GM12878 (cell line): ENCODE measurements at regions not wholly inside any gene's neighbourhood (a gene's known extent, or its start where the extent isn't known, plus 50 kb on each side); places are given as distances from the start of the nearest gene placed in this dataset.

Experiments used
- ATAC-seq: fragments of 200-7000 bp; cut with Tn5 transposase; 3 replicates; pipeline ENCODE4 v1.9.1; 2020; ENCODE audit warnings: mild to moderate bottlenecking, moderate library complexity
- BruUV-seq: library from RNA; stranded (reverse); fragments of 400-500 nt; replicated peaks from 2 replicates; lab custom pipeline; 2021; lab: Mats Ljungman, UMichigan
- CTCF ChIA-PET: fragments of 300-600 bp; sonication (Branson Sonifier 250); formaldehyde crosslinking; extraction: SDS; loops from one replicate; lab custom pipeline; 2021; ENCODE audit warnings: inconsistent platforms; lab: Yijun Ruan, JAX
- POLR2A ChIA-PET: fragments of 350-600 bp; formaldehyde crosslinking; extraction: SDS; loops from one replicate; lab custom pipeline; 2021; ENCODE audit warnings: inconsistent platforms; lab: Charles Lee
- RAD21 ChIA-PET: fragments of 300-600 bp; sonication (Branson Sonifier 250); formaldehyde crosslinking; loops from one replicate; lab custom pipeline; 2023; ENCODE audit warnings: antibody characterized with exemption; ENCODE audit not compliant: unreplicated experiment; lab: Charles Lee
- SMC1A ChIA-PET: fragments of 300-600 bp; sonication (Branson Sonifier 250); formaldehyde crosslinking; loops from one replicate; lab custom pipeline; 2023; ENCODE audit not compliant: unreplicated experiment, uncharacterized antibody; lab: Charles Lee
- DNase-seq: peaks from one replicate; pipeline ENCODE4 v3.0.0-alpha.2; 2011; ENCODE audit warnings: low read depth, low spot score
- FAIRE-seq: peaks from 3 replicates; lab custom pipeline; 2011; peaks lifted over from hg19 to GRCh38; lab: Jason Lieb, UNC
- H2AFZ ChIP-seq: 2 replicates; pipeline ENCODE4 v1.6.0; 2011; ENCODE audit warnings: low read depth, low read length, control low read depth; ENCODE audit not compliant: control insufficient read depth
- H3K27ac ChIP-seq: 2 replicates; pipeline ENCODE4 v1.5.1; 2011; ENCODE audit warnings: control low read depth; ENCODE audit not compliant: control insufficient read depth, insufficient read depth
- H3K27me3 ChIP-seq, 2 experiments: replicated peaks in 1 of 2; 2 replicates each; pipeline versions ENCODE4 v1.6.0 to v1.6.1; 2011; ENCODE audit warnings: low read length in 1 of 2; ENCODE audit not compliant: control insufficient read depth in 2 of 2, insufficient read depth in 2 of 2
- H3K36me3 ChIP-seq, 2 experiments: 2 replicates each; pipeline ENCODE4 v1.5.1; 2011; ENCODE audit warnings: low read length in 1 of 2; ENCODE audit not compliant: control insufficient read depth in 2 of 2, insufficient read depth in 2 of 2
- H3K4me1 ChIP-seq: 2 replicates; pipeline ENCODE4 v1.6.1; 2011; ENCODE audit warnings: mild to moderate bottlenecking, low read length, moderate library complexity, mixed read lengths; ENCODE audit not compliant: control insufficient read depth, insufficient read depth
- H3K4me2 ChIP-seq: 2 replicates; pipeline ENCODE4 v1.6.0; 2011; ENCODE audit warnings: control low read depth; ENCODE audit not compliant: control insufficient read depth, insufficient read depth
- H3K4me3 ChIP-seq: fragments of 200-600 bp; sonication (generic); 2 replicates; pipeline ENCODE4 v1.5.1; 2016
- H3K79me2 ChIP-seq: 2 replicates; pipeline ENCODE4 v1.6.0; 2011; ENCODE audit warnings: low read length; ENCODE audit not compliant: control insufficient read depth, insufficient read depth
- H3K9ac ChIP-seq: 2 replicates; pipeline ENCODE4 v1.8.0; 2011; ENCODE audit warnings: low read length, control low read depth, mixed read lengths; ENCODE audit not compliant: control insufficient read depth, insufficient read depth
- H3K9me3 ChIP-seq: replicated peaks from 3 replicates; pipeline ENCODE4 v1.5.1; 2011; ENCODE audit warnings: mild to moderate bottlenecking, low read length; ENCODE audit not compliant: control insufficient read depth, insufficient read depth
- H4K20me1 ChIP-seq: 2 replicates; pipeline ENCODE4 v1.6.0; 2011; ENCODE audit not compliant: control insufficient read depth, insufficient read depth
- CREB1 ChIP-seq: IDR thresholded peaks from 2 replicates; pipeline ENCODE4 v1.6.1; 2012; ENCODE audit warnings: low read depth, mild to moderate bottlenecking, inconsistent platforms
- EP300 ChIP-seq, 2 experiments: fragments of 150-350 bp in 1 of 2; IDR thresholded peaks; 2 replicates each; pipeline ENCODE4 v1.6.1; 2011 to 2012; ENCODE audit warnings: low read depth in 2 of 2, low read length in 2 of 2, borderline replicate concordance in 1 of 2, improper control_type of control experiment in 1 of 2, inconsistent platforms in 1 of 2; ENCODE audit not compliant: control insufficient read depth in 1 of 2
- PAX8 ChIP-seq: fragments of 450-650 bp; IDR thresholded peaks from 2 replicates; pipeline ENCODE4 v1.6.1; 2017; ENCODE audit warnings: mild to moderate bottlenecking, moderate library complexity
- PKNOX1 ChIP-seq: fragments of 450-650 bp; IDR thresholded peaks from 2 replicates; pipeline ENCODE4 v1.6.1; 2016; ENCODE audit warnings: mild to moderate bottlenecking
- POLR2A ChIP-seq: IDR thresholded peaks from 2 replicates; pipeline ENCODE4 v1.6.1; 2011; ENCODE audit warnings: low read depth, mild to moderate bottlenecking, low read length
- SMAD5 ChIP-seq: IDR thresholded peaks from 2 replicates; pipeline ENCODE4 v1.6.1; 2016; ENCODE audit warnings: antibody characterized with exemption, low read depth
- SRF ChIP-seq, 2 experiments: IDR thresholded peaks; 2 replicates each; pipeline ENCODE4 v1.6.1; 2011; ENCODE audit warnings: low read depth in 2 of 2, low read length in 2 of 2, mild to moderate bottlenecking in 1 of 2, moderate library complexity in 1 of 2
- ZNF274 ChIP-seq: IDR thresholded peaks from one replicate; pipeline ENCODE4 v1.8.0; 2011; ENCODE audit not compliant: insufficient read length, insufficient read depth
- WGBS: methylation state at CpG from one replicate; pipeline ENCODE4 v1.1.6; 2016; ENCODE audit warnings: low lambda C conversion rate; ENCODE audit not compliant: insufficient replicate concordance, insufficient coverage; ENCODE audit errors: missing lambda C conversion rate; 5-methylcytosine and 5-hydroxymethylcytosine counted together
- in situ Hi-C: fragments of 300-500 bp; cut with MboI; formaldehyde crosslinking; loops from 9 replicates; pipeline ENCODE4 v1.14.3; 2018; ENCODE audit warnings: mixed read lengths
- intact Hi-C: fragments of 100-400 bp; cut with micrococcal nuclease; formaldehyde crosslinking; loops from one replicate; pipeline ENCODE4 v1.14.2; 2022; ENCODE audit not compliant: unreplicated experiment
- TF ChIP-seq, protein P1 (sequence below): IDR thresholded peaks from 2 replicates; pipeline ENCODE4 v1.6.1; 2012; ENCODE audit warnings: low read depth, low read length, improper control_type of control experiment
- TF ChIP-seq, protein P2 (sequence below): fragments of 450-650 bp; IDR thresholded peaks from 2 replicates; pipeline ENCODE4 v1.6.1; 2017; ENCODE audit warnings: mild to moderate bottlenecking, moderate library complexity

- no peak for ATAC-seq
- ChIA-PET CTCF (no interaction called here), SMC1A (no interaction called here), POLR2A (no interaction called here), RAD21 (no interaction called here)
- intact Hi-C loops (no loop called here), in situ Hi-C loops (no loop called here)
- H3K4me3 ChIP-seq: no peak overlapping the region
- no peak overlapping the region for H3K9ac ChIP-seq
- no peak for DNase-seq
- H3K27me3 ChIP-seq: no peaks in the 10 kb centered on the region
- TF ChIP-seq SRF (IDR thresholded peaks at IDR 0.05; ENCODE audit: low read depth in 2 of 2, low read length in 2 of 2): no peak
- TF ChIP-seq PAX8: no peak
- no peak for TF ChIP-seq SMAD5
- TF ChIP-seq, protein P1, sequence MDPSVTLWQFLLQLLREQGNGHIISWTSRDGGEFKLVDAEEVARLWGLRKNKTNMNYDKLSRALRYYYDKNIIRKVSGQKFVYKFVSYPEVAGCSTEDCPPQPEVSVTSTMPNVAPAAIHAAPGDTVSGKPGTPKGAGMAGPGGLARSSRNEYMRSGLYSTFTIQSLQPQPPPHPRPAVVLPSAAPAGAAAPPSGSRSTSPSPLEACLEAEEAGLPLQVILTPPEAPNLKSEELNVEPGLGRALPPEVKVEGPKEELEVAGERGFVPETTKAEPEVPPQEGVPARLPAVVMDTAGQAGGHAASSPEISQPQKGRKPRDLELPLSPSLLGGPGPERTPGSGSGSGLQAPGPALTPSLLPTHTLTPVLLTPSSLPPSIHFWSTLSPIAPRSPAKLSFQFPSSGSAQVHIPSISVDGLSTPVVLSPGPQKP: no peak
- TF ChIP-seq ZNF274: no peak
- no peaks in the 10 kb centered on the region for H3K79me2 ChIP-seq
- no peak overlapping the region for H2AFZ ChIP-seq
- no peaks in the 10 kb centered on the region; the same call in 2 of the 3 replicates for H3K9me3 ChIP-seq
- no peak overlapping the region for H3K4me2 ChIP-seq
- H3K36me3 ChIP-seq: no peaks in the 10 kb centered on the region
- H3K27ac ChIP-seq: no peak overlapping the region
- no TSS peak for BruUV-seq
- no peaks in the 10 kb centered on the region for H4K20me1 ChIP-seq
- 62% methylated on average over 32 of the region's 55 CpGs for WGBS
- no peaks in the 10 kb centered on the region for H3K4me1 ChIP-seq
- FAIRE-seq: no peak
Observed at GRCh38 chr4:1471443-1472147, 65.4 kb upstream of the NKX1-1 start.

DNA sequence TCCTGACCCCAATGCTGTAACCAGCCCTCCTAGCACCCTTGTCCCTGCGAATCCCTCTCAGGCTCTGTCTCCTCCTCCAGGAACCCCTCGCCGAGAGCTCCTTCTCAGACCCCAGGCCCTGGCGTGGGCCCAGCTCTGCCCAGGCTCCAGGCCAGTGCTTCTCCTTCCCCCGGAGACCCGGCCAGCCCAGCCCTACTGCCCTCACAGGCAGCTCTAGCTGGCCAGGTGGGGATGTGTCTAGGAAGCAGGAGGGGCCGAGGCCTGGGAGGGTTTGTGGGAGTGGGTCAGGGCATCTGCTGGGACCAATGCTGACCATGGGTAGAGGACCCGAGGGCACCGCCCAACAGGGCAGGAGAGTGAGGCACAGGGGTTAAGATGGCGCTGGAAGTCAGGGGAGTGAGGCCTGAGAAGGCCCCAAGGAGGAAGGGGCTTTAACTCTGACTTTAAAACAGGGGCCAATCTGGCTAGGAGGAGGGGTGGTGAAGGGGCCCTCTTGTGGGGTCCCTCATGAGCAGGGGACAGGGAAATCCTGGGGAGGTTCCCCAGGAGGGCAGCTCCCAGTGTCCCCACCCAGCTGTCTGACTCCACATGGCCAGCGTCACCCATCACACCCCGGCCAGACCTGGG lies 64.7 kb upstream of the NKX1-1 start:
- H3K9ac ChIP-seq: no peak overlapping the region
- ChIA-PET RAD21 (no interaction called here), POLR2A (no interaction called here), CTCF (no interaction called here), SMC1A (no interaction called here)
- H3K79me2 ChIP-seq: no peaks in the 10 kb centered on the region
- H4K20me1 ChIP-seq: no peaks in the 10 kb centered on the region
- WGBS: 44% methylated on average over 12 of the region's 12 CpGs
- no peak for DNase-seq
- no peaks in the 10 kb centered on the region; the same call in 2 of the 3 replicates for H3K9me3 ChIP-seq
- in situ Hi-C loops (no loop called here), intact Hi-C loops (no loop called here)
- no peak overlapping the region for H3K27ac ChIP-seq
- H3K4me1 ChIP-seq: no peaks in the 10 kb centered on the region
- H2AFZ ChIP-seq: no peak overlapping the region
- no peak for ATAC-seq
- H3K4me3 ChIP-seq: no peak overlapping the region
- FAIRE-seq: no peak
- no peaks in the 10 kb centered on the region for H3K36me3 ChIP-seq
- no peaks in the 10 kb centered on the region for H3K27me3 ChIP-seq
- BruUV-seq: no TSS peak
- H3K4me2 ChIP-seq: no peak overlapping the region
- no peak for TF ChIP-seq PKNOX1
- no peak for TF ChIP-seq POLR2A
- no peak for TF ChIP-seq CREB1
- no peak for TF ChIP-seq EP300 (IDR thresholded peaks at IDR 0.05; ENCODE audit: borderline replicate concordance in 1 of 2, control insufficient read depth in 1 of 2, low read depth in 2 of 2, low read length in 2 of 2)
- TF ChIP-seq, protein P2, sequence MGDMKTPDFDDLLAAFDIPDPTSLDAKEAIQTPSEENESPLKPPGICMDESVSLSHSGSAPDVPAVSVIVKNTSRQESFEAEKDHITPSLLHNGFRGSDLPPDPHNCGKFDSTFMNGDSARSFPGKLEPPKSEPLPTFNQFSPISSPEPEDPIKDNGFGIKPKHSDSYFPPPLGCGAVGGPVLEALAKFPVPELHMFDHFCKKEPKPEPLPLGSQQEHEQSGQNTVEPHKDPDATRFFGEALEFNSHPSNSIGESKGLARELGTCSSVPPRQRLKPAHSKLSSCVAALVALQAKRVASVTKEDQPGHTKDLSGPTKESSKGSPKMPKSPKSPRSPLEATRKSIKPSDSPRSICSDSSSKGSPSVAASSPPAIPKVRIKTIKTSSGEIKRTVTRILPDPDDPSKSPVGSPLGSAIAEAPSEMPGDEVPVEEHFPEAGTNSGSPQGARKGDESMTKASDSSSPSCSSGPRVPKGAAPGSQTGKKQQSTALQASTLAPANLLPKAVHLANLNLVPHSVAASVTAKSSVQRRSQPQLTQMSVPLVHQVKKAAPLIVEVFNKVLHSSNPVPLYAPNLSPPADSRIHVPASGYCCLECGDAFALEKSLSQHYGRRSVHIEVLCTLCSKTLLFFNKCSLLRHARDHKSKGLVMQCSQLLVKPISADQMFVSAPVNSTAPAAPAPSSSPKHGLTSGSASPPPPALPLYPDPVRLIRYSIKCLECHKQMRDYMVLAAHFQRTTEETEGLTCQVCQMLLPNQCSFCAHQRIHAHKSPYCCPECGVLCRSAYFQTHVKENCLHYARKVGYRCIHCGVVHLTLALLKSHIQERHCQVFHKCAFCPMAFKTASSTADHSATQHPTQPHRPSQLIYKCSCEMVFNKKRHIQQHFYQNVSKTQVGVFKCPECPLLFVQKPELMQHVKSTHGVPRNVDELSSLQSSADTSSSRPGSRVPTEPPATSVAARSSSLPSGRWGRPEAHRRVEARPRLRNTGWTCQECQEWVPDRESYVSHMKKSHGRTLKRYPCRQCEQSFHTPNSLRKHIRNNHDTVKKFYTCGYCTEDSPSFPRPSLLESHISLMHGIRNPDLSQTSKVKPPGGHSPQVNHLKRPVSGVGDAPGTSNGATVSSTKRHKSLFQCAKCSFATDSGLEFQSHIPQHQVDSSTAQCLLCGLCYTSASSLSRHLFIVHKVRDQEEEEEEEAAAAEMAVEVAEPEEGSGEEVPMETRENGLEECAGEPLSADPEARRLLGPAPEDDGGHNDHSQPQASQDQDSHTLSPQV: no peak
